Posterior vena cava (tissue), 2 donors: ENCODE measurements at regions not wholly inside any gene's neighbourhood (a gene's known extent, or its start where the extent isn't known, plus 50 kb on each side); places are given as distances from the start of the nearest gene placed in this dataset.
"Not testable (repeated sequence)": the region's sequence is repeated elsewhere in the genome, so short reads cannot be mapped to it uniquely, and the experiment has no call there.

ENCODE experiments used
- DNase-seq: peaks from one replicate; pipeline ENCODE4 v3.0.0-alpha.2; 2020; ENCODE audit warnings: low spot score
- intact Hi-C, 2 donors: fragments of 100-400 bp; cut with DNase I; formaldehyde crosslinking; loops; one replicate each; pipeline versions ENCODE4 v1.14.1 to v1.14.2; 2022 to 2023
- donor health status: DM: yes; HTN: yes; CAD: no.
- donor health status: DM: yes; HTN: yes; CAD: no.

DNA sequence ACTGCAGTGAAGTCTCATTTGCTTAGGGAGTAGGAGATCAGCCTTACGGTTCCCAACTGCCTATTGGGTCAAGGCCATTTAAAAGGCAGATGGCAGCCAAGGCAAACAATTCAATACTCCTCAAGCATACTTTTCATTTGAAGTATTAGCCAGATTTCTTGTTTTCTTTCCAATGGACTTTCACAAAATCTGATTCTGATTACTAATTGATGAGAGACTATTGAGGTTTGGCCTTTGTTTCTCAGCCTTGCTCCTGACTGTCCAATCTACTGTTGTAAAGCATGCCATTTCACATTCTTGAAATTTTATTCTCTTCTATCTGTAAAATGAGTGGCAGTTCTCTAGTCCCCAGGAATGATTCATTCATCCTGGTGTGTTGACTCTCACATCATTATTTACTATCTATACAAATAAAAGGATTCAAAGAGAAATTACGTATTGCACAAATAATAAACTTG is 166.2 kb upstream of the TGFBR2 start:
- DNase-seq = no peak
- intact Hi-C loops = loop anchor here in 1 of 2 donors (10.0 kb wide), 1 partner anchor 75 kb away; no protein-coding TSS in a partner anchor

DNA sequence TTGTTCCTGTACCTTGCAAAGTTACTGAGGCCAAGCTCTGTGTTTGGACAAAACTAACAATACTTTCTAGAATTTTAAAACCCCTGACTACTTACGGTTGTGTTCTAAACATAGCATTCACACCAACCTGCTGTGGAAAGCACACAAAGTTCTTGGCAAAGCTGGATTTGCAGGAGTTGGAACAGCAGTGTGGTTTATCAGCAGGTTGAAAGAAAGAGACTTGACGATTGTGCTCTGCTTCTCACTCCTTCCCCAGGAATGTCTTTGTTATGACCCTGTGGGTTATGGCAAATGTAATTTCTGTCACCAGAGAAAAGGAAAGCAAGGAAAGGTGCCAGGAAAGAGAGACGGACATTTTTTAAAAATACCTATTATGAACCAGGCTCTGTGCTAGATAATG is 165.5 kb upstream of the TGFBR2 start:
- intact Hi-C loops = loop anchor here in 1 of 2 donors (10.0 kb wide), 1 partner anchor 74 kb away; no protein-coding TSS in a partner anchor

DNA sequence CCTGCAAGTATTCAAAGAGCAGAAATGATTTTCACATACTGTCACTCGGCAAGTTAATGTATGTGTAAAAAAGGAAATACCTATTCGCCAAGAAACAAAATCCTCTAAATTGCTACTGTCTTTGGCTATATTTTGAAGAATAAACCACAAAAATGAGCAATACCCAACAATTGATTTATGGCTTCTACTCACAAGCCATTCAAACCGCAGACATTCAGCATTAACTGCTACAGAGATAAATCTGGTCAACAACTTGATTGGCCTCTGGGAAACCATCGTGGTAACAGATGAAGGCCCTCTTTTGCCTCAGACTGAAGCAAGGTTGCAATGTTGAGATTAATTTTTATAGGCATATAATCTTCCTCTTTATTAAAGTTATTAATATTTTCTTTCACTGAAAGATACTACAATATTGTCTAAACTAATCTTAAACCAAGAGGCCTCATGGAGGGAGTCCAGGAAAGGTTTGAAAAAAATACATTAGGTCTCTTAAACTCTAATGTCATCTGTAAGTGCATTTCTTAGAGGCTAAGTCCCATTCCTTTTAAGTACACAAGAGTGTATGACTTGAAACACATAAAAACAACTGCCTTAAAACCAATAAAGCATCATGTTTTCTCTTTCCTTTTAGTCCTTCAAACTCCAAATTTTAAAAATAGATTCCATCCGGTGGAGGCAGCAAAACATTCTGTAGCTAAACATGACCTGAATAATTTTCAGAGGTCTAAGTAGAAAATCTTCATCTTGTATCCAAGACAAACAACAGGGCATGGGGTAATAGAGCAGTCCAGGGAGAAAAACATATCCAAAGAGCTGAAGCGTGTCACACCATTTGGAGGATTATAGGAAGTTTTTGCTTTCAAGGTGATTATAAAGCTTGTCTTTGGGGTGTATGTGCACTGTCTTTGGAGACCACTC is 162.4 kb upstream of the TGFBR2 start:
- intact Hi-C loops = loop anchor here in 1 of 2 donors (10.0 kb wide), 1 partner anchor 71 kb away; no protein-coding TSS in a partner anchor

More for the DNA sequence above, 165.5 kb upstream of the TGFBR2 start:
- no peak for DNase-seq

DNA sequence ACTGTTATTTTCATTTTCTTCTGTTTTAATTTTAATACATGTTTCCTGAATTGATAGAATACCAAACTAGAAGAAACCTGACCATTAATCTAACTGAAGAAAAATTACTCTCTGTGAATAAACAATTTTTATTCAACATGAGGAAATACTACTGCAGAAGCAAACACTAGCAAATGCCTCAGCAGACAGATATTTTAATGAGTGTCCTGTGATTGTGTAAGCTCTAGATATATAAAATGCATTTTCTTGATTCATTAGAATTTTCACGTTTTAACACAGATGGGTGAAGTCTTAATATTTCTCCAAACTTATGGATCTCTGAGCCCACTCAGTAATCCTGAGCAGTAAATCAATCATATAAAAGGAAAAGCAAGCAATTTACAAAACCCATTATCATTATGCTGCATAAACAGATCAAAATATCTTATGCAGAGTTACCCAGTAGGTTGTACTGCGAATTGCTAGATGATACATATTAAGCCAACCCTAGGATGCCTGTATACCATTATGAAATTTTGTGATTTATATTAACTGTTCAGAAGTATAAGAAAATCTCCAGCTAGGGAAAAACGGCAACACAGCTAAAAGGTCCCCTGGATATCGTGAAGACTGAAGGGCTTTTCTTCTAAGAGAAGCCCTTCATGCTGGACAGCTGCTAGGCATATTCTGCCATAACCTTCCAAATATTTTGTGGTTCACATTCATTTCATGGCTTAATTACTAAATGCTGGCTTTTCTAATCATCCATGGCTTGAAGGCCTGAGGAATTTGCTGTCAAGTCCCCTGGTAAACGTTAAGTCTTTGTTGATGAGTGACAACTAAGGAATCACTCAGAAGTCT is 157.7 kb upstream of the TGFBR2 start:
- intact Hi-C loops = loop anchor here in 1 of 2 donors (10.0 kb wide), 1 partner anchor 66 kb away; no protein-coding TSS in a partner anchor
- no peak for DNase-seq

More for the DNA sequence above, 162.4 kb upstream of the TGFBR2 start:
- DNase-seq = no peak

DNA sequence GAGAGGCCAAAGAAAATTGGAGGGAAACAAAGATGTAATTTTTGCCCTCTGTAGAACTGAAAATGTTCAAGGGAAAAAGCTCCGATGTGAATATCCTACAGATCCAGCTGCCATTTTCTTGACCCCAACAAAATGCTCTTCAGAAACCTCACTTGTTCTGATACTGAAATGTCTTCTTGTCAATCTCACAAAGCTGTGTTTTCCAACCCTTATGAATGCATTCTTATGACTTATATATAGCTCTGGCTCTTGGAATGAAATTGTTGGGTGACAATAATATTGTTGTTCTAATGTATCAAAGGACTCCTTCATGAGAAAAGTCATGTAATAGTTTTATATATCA is 157.1 kb upstream of the TGFBR2 start:
- intact Hi-C loops = loop anchor here in 1 of 2 donors (10.0 kb wide), 1 partner anchor 66 kb away; no protein-coding TSS in a partner anchor
- DNase-seq = no peak

DNA sequence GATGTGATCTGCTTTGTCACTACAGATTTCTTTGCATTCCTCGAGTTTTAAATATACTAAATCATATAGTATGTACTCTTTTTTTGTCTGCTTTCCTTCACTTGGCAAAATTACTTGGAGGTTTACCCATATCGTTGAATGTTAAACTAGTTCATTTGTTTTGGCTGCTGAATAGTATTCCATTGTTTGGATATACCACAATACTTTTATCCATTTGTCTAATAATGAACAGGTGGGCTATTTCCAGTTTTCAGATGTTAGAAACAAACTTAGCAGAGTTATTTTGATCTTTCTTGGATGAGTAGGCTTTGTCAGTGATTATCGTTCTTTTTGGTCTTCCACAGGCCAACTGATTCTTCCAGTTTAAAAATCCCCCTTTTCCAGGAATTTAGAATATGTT is 154.0 kb upstream of the TGFBR2 start:
- no peak for DNase-seq
- intact Hi-C loops = no loop called here

DNA sequence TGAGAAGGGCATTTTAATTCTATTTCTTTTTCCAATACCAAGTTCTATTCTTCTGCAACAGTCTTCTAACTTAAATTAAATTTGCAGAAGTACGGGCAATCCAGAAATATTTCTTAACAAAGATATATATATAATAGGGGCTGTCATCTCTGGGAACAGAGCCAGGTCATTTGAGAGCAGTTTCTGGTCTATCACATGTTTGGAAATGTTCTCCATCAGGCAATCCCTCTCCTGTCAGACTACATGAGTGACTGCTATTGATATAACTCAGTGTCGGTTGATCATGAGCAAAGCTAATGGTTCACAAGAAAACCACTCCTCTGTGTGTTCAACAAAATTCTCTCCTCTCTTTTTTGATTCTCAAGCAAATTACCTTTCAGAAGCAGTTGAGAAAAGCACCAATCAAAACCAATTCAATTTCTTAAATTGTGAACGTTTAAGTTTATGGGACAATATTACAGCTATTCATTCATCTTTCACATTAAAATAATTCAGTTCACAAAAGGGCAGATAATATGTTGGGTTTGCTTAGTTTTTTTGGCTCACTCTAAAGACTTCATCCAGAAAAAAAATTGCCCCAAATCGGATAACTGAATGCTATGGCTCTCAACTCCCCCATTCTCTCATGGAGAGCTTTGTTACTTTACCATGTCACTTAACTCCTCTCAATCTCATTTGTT is 152.9 kb upstream of the TGFBR2 start:
- intact Hi-C loops = no loop called here
- no peak for DNase-seq

DNA sequence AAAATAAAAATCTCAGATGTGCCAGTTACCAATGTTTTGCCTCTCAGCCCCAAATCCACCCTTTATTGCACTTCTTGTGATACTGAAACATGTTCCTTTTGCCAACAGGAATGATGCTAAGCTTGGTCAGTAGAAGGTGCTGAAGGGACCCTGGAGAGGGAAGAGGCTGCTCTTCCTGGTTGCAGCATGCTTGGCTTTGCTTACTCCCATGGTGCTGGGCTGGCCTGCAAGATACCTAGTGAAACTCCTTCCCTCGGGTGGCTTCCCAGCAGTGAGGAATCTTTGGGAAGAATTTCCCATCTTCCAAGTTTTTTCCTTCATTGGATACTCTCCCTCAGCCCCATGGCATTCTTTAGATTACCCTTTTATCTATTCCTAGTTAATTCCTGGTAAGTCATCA is 151.8 kb upstream of the TGFBR2 start:
- intact Hi-C loops = no loop called here
- no peak for DNase-seq

DNA sequence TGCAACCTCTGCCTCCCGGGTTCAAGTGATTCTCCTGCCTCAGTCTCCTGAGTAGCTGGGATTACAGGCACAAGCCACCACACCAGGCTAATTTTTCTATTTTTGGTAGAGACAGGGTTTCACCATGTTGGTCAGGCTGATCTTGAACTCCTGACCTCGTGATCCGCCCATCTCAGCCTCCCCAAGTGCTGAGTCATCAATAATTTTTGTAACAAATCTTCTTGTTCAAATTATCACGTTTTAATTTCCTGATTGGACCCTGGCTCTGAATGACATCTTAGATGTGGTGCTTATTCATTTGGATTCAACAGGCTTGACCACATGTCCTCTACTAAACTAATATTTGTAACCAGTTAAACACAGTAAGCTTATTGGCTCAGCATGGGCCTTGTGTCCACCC is 151.3 kb upstream of the TGFBR2 start:
- DNase-seq, intact Hi-C loops: not testable (repeated sequence)

DNA sequence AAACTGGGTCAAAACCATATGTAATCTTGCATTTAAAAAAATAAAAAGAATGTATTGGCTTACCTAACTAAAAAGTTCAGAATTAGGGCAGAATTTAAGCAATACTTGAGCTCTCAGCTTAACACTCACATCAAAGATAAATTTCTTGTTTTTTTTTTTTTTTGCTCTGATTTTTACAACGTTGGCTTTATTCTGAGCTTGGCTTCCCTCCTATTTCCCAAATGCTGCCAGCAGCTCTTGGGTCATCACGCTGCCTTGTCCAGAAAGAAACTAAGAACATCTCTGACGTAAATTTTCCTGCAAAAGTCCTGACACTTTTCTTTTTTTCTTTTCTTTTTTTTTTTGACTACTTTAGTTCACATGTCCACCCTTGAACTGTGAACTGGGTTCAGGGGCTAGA is 150.6 kb upstream of the TGFBR2 start:
- no peak for DNase-seq
- intact Hi-C loops = no loop called here

DNA sequence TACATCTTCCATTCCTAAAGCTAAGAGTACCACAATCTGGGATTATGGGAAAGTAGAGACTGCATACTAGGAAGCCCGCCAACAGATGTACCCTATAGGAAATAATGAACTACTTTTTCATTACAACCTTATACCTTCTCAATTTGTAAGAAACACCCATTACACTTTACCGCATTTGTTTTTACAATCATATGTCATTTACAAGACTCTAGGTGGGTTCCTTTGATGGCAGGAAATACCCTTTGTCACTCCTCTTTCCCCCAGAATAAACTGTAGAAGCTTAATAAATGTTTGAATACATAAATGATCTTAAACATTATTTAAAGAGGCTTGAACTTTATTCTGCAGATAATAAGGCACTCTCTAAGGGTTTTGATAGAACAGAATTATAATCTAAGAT is 150.1 kb upstream of the TGFBR2 start:
- no peak for DNase-seq
- intact Hi-C loops = no loop called here

DNA sequence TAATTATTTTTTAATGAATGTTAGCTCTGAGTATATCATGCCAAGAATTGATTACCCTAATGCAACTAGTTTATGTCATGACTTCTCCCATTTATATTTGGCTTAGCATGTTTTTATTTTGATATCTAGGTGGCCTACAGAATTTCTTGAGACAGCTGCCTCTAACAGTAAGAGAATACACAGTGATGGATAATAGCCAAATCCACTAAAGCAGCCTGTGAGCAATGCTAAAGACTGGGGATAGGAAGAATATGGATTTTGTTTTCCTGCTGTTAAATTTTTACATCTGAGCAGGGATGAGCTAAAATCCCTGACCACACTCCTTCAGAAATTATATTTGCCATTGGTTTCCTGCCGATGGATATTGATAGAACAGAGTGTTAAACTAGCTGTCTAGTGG is 149.3 kb upstream of the TGFBR2 start:
- no peak for DNase-seq
- intact Hi-C loops = no loop called here

DNA sequence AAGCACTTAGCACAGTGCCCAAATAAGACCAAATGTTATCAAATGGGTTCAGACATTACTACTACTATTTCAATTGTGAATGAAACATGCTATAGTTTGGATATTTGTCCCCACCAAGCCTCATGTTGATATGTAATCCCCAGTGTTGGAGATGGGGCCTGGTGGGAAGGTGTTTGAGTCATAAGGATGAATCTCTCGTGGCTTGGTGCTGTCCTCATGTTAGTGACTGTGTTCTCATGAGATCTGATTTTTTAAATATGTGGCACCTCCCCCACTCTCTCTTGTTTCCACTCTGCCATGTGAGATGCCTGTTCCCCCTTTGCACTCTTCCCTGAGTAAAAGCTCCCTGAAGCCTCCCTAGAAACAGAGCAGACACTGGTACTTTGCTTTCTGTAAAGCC is 148.7 kb upstream of the TGFBR2 start:
- DNase-seq = no peak
- intact Hi-C loops = no loop called here

DNA sequence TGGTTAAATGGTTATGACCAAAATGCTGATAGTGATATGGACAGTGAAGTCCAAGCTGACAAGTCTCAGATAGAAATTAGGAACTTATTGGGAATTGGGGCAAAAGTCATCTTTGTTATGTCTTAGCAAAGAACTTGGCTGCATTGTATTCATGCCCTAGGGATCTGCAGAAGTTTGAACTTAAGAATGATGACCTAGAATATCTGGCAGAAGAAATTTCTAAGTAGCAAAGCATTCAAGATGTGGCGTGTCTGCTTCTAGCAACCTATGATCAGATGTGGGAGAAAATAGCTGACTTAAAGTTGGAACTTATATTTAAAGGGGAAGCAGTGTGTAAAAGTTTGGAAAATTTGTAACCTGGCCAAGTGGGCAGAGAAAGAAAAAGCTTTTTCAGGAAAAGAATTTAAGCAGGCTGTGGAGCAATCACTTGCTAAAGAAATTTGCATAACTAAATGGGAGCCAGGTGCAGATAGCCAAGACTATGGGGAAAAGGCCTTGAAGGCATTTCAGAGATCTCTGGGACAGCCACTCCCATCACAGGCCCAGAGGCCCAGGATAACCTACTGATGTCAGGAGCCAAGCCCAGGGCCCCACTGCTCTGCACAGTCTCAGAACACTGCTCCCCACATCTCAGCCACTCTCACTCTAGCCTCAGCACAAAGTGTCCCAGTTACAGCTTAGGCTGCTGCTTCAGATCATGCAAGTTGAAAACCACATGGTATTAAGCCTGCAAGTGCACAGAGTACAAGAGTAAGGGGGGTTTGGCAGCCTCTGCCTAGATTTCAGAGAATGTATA is 147.8 kb upstream of the TGFBR2 start:
- intact Hi-C loops = no loop called here
- DNase-seq = no peak

DNA sequence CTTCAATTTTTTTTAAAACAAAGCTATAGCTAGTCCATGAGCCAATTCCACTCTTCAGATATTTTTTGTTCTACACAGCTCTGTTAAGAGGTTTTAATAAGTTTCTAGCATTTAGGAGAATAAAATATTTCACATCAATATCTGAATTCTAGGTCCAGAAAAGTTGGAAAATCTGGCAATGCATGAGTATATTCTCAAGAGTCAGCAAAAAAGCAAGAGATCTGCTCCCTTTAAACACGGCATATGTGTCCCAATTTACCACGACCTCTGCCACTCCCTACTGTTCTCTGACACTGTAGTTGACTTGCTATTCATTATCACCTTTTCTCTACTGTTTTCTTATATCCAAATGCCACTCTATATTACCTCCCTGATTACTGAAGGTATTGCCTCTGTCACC is 145.1 kb upstream of the TGFBR2 start:
- intact Hi-C loops = no loop called here
- DNase-seq = no peak

DNA sequence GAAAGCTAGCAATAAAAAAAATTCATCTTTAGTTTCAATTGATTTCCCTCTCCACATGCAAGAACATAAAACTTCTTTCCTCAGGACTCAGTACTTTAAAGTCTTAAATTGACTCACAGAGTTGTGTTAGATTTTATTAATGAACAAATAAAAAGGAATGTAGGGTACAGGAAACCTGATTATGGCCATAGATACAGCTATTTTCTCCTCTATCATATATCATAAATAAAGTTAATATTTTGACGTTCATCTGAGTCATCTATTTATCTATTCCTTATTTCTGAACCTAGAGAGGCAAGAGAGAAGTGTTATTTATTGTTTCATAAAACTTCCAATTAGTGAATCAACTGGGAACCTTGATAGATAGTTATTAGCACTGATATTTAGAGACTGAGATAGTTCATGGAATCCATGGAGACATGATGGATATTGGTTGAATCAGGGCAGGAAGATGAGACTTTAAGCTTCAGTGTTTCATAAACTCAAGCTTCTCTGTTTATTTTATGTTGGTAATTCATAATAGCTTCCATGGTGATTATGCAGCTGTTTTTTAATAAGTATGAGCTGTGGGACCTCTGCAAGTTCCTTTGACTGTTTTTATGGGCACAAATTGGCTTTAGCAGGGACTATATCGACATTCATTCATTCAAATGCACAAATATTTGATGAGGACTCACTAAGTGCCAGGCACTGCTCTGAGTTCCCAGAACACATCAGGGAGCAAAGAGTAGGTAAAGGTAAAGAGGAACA is 143.5 kb upstream of the TGFBR2 start:
- DNase-seq = no peak
- intact Hi-C loops = no loop called here

DNA sequence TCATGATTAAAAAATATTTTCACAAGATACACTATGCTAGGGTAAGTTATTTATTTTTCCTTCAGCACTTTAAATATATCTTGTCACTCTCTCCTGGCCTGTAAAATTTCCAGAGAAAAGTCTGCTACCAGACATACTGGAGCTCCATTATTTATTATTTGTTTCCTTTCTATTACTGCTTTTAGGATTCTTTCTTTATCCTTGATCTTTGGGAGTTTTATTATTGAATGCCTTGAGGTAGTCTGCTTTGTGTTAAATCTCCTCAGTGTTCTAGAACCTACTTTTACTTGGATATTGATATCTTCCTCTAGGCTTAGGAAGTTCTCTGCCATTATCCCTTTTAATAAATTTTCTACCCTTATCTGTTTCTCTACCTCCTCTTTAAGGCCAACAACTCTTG is 142.0 kb upstream of the TGFBR2 start:
- no peak for DNase-seq
- intact Hi-C loops = no loop called here

DNA sequence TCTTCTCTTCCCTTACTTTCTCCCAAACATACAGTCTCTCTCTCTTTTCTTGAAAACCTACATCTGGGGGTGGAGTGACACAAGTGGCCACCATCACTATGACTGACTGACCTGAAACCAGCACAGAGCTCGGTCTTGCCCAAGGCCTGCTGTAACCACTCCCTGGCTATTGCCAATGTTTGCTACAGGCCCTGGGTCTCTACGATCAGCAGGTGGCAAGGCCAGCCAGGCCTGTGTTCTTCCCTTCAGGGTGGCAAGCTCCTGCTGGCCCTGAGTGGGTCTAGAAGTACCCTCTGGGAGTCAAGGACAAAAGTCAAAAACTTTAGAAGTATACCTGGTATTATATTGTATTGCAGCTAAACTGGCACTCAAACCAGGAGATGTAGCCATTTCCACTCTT is 140.9 kb upstream of the TGFBR2 start:
- no peak for DNase-seq
- intact Hi-C loops = no loop called here
